GM19035 (cell line): ENCODE measurements at regions not wholly inside any gene's neighbourhood (a gene's known extent, or its start where the extent isn't known, plus 50 kb on each side); places are given as distances from the start of the nearest gene placed in this dataset.

Experiments
- ATAC-seq: cut with Tn5 transposase; IDR thresholded peaks from one replicate; pipeline ENCODE4 v1.9.1; 2021; ENCODE audit not compliant: unreplicated experiment

- ATAC-seq: no peak
Measured at GRCh38 chr14:81668626-81669274, 135.1 kb upstream of the SEL1L start.

- ATAC-seq: no peak
Measured at GRCh38 chr14:81669308-81669707, 135.7 kb upstream of the SEL1L start.

- ATAC-seq: no peak
Measured at GRCh38 chr14:81673930-81674329, 140.3 kb upstream of the SEL1L start.

GRCh38 chr14:81676395-81676794, 142.7 kb upstream of the SEL1L start:
- ATAC-seq: no peak

- no peak for ATAC-seq
Measured at GRCh38 chr14:81676879-81677278, 143.2 kb upstream of the SEL1L start.

GRCh38 chr14:81677736-81678135, 144.1 kb upstream of the SEL1L start:
- ATAC-seq: no peak

- no peak for ATAC-seq
Measured at GRCh38 chr14:81679226-81679625, 145.6 kb upstream of the SEL1L start.

- ATAC-seq: no peak
Measured at GRCh38 chr14:81681541-81681940, 147.9 kb upstream of the SEL1L start.

GRCh38 chr14:81682134-81682533, 148.5 kb upstream of the SEL1L start:
- ATAC-seq: no peak

GRCh38 chr14:81682701-81683100, 149.0 kb upstream of the SEL1L start:
- ATAC-seq: no peak

- ATAC-seq: no peak
Measured at GRCh38 chr14:81684696-81685095, 151.0 kb upstream of the SEL1L start.

- no peak for ATAC-seq
Measured at GRCh38 chr14:81686512-81686911, 152.9 kb upstream of the SEL1L start.

- ATAC-seq: no peak
Measured at GRCh38 chr14:81691931-81692330, 158.3 kb upstream of the SEL1L start.

GRCh38 chr14:81694419-81694818, 160.8 kb upstream of the SEL1L start:
- no peak for ATAC-seq

- ATAC-seq: no peak
Measured at GRCh38 chr14:81709681-81710080, 176.0 kb upstream of the SEL1L start.

GRCh38 chr14:81710232-81710845, 176.7 kb upstream of the SEL1L start:
- ATAC-seq: no peak

- no peak for ATAC-seq
Measured at GRCh38 chr14:81715731-81716130, 182.1 kb upstream of the SEL1L start.

- ATAC-seq: no peak
Measured at GRCh38 chr14:81716953-81717352, 183.3 kb upstream of the SEL1L start.

GRCh38 chr14:81723956-81724355, 190.3 kb upstream of the SEL1L start:
- ATAC-seq: no peak

GRCh38 chr14:81727218-81727617, 193.6 kb upstream of the SEL1L start:
- ATAC-seq: no peak

- no peak for ATAC-seq
Measured at GRCh38 chr14:81728447-81728846, 194.8 kb upstream of the SEL1L start.

- no peak for ATAC-seq
Measured at GRCh38 chr14:81729622-81730021, 196.0 kb upstream of the SEL1L start.

- ATAC-seq: no peak
Measured at GRCh38 chr14:81737938-81738337, 204.3 kb upstream of the SEL1L start.
